Left cardiac atrium (tissue), 4 donors: ENCODE measurements at regions not wholly inside any gene's neighbourhood (a gene's known extent, or its start where the extent isn't known, plus 50 kb on each side); places are given as distances from the start of the nearest gene placed in this dataset.

ENCODE experiments used
- ATAC-seq, 2 donors: fragments of 200-7000 bp; cut with Tn5 transposase; one replicate each; pipeline ENCODE4 v1.9.1; 2020; ENCODE audit warnings: mild to moderate bottlenecking in 2 of 2, moderate library complexity in 2 of 2
- DNase-seq: peaks from one replicate; pipeline ENCODE4 v3.0.0-alpha.2; 2020
- intact Hi-C, 2 donors: fragments of 100-400 bp; cut with DNase I; formaldehyde crosslinking; loops; one replicate each; pipeline versions ENCODE4 v1.14.1 to v1.15.1; 2022 to 2023
- donor health status: DM: no; HTN: yes; CAD: no.
- donor health status: DM: no; HTN: yes; CAD: no; lungs with severe emphysema.
- donor health status: DM: yes; HTN: yes; CAD: no.
- donor health status: Dilated cardiomyopathy.

- intact Hi-C loops, result loop anchor here in 1 of 2 donors (10.0 kb wide), 1 partner anchor 454 kb away; no protein-coding TSS in a partner anchor
- ATAC-seq, result no peak
- no peak for DNase-seq
Measured at GRCh38 chr6:151671195-151671594, 136.3 kb upstream of the ESR1 start.

- intact Hi-C loops, result loop anchor here in 1 of 2 donors (10.0 kb wide), 1 partner anchor 450 kb away; no protein-coding TSS in a partner anchor
- ATAC-seq (no peak), DNase-seq (no peak)
Measured at GRCh38 chr6:151674578-151674977, 132.9 kb upstream of the ESR1 start.

DNA sequence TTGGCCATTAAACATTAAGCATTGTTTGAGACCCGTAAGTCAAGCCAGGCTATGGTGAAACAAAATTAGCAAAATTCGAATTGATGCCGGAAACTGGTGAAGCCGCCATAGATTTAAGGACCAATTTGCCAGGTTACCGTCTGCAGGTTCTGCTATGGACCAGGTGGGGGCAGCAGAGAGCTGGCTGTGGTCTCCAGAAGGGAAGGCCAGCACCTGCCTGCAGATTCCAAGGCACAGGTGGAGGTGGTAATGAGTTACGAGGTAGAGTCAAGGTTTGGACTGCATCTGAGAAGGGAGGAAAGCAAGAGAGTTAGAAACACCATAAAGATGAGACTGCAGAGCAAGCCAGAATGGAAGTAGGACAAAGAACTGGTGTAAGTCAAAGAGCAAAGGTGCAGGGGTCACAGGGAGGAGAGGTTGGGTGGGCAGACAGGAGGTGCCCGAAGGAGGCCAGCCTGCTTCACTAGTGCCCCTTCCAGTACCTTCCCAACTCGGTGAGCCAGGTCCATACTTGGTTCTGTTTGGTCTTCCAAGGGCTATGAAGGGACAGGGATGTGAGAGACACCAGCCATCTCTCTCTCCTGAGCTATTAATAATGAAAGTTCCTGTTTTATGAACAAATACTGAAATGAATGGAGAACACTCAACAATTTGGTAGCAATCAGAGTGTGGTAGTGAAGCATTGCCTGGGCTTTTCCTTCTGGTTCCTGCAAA is 131.6 kb upstream of the ESR1 start:
- DNase-seq (no peak), ATAC-seq (peak in 1 of 2 donors; percentile 54)
- intact Hi-C loops, result loop anchor here in 1 of 2 donors (10.0 kb wide), 1 partner anchor 449 kb away; no protein-coding TSS in a partner anchor

DNA sequence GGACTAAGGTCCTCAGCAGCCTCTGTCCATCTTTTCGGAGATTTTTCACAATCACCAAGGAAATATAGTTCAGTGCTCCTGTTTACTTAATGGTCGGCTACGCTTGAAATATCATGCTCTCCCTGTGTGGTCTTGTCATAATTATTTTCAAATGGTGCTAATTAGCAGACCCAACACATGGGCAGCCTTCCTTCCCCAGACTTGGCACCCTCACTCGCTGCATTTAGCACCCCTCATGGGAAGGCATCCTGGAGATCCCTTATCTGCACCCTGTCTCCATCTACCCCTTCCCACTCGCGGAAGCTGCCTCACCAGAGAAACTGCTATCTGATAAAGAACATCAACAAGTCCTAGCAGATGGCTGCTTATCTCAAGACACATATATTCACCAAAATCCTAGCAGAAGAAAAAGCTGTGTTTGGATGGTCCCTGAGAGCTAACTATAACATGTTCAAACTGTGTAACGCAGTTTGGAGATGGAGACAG is 131.0 kb upstream of the ESR1 start:
- intact Hi-C loops, result loop anchor here in 1 of 2 donors (10.0 kb wide), 1 partner anchor 448 kb away; no protein-coding TSS in a partner anchor
- DNase-seq (no peak), ATAC-seq (no peak)

DNA sequence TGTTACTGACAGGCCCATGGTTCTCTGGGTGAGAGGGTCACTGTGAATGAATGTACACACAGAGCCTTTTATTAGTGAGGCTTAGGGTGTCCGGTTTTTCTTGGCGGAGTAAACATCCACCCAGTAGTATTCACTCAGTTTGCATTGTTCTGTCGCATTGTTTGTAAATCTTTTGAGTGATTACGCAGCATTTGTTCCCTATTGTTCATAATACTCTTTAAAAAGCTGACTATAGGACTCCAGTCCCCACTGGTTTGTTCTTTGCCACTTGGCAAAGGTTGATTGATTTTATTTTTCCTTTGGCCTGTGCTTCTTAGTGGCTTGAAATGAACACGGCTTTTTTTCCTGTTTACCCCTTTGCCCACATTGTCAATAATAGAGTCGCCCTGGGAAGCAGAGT is 130.1 kb upstream of the ESR1 start:
- ATAC-seq, result no peak
- intact Hi-C loops, result loop anchor here in 1 of 2 donors (10.0 kb wide), 1 partner anchor 447 kb away; no protein-coding TSS in a partner anchor
- DNase-seq, result no peak

DNA sequence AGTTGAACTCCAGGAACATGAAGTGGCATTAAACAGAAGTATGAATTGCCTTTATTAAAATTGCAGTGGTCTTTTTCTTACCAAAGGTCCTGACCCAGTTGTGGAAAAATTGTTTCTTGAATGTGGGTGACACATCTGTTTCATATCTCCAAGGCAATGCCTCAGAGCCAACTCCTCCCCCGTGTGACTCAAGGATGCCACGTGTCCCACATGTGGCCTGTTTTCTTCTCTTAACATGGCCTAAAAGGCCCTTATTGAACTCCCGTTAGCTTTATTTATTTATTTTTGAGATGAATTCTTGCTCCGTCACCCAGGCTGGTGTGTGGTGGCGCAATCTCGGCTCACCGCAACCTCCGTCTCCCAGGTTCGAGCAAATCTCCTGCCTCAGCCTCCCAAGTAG is 128.4 kb upstream of the ESR1 start:
- peak; percentile 48 for DNase-seq
- peak; percentile 62 to 72 for ATAC-seq
- intact Hi-C loops, result loop anchor here in 1 of 2 donors (10.0 kb wide), 1 partner anchor 446 kb away; no protein-coding TSS in a partner anchor

- ATAC-seq, result no peak
- DNase-seq, result no peak
- intact Hi-C loops, result loop anchor here in 1 of 2 donors (10.0 kb wide), 1 partner anchor 445 kb away; no protein-coding TSS in a partner anchor
Measured at GRCh38 chr6:151679941-151680340, 127.5 kb upstream of the ESR1 start.

GRCh38 chr6:151680846-151681432 is 126.5 kb upstream of the ESR1 start:
- DNase-seq, result no peak
- intact Hi-C loops, result no loop called here
- no peak for ATAC-seq

DNA sequence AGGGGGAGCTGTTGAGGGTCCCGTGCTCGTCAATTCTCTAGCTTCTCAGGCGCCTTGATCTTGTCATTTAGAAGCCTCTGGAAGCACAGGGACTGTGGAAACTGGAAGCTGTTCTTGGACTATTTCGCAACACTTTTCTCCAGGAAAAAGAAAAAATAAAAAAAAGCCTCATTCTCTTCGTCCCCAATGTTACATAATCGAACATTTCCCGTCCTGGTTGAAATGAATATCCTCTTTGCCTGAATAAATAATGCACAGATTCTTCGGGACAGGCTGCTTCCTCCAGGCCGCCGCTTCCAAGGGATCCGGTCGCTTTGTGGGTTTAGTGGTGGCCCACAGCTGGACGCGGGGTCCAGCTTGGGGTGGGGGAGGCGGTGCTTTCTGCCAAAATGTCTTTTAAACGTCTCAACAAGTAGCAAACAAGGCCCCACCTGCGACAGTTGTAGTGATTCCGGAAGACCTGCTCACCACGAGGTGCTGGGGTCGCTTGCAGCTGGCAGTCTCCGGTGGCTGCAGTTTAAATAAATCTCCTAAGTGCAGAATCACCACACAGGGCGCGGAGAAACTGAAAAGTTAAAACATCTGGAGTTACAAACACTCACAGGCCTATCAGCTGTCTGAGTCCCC is 125.9 kb upstream of the ESR1 start:
- DNase-seq, result no peak
- ATAC-seq, result peak; percentile 33 to 56
- intact Hi-C loops, result no loop called here

- DNase-seq (no peak), ATAC-seq (no peak)
- intact Hi-C loops, result no loop called here
Measured at GRCh38 chr6:151682251-151682650, 125.2 kb upstream of the ESR1 start.

GRCh38 chr6:151682922-151683321 is 124.6 kb upstream of the ESR1 start:
- intact Hi-C loops, result no loop called here
- no peak for DNase-seq
- ATAC-seq, result no peak

DNA sequence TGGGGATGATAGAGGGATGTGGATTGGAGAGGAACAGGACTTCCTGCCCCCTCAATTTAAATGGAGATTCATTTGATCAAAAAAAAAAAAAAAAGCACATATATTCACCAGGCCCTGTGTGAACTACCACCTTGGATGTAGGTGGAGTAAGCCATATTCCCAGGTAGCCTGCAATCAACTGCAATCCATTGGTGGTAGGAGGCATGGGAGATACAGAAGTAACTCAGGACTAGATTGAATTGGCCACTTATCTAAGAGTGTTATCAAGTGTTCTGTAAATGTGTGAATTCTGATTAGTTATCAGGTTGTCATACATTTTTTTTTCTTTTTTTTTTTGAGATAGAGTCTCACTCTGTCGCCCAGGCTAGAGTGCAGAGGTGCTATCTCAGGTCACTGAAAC is 124.1 kb upstream of the ESR1 start:
- DNase-seq (no peak), ATAC-seq (no peak)
- intact Hi-C loops, result no loop called here

DNA sequence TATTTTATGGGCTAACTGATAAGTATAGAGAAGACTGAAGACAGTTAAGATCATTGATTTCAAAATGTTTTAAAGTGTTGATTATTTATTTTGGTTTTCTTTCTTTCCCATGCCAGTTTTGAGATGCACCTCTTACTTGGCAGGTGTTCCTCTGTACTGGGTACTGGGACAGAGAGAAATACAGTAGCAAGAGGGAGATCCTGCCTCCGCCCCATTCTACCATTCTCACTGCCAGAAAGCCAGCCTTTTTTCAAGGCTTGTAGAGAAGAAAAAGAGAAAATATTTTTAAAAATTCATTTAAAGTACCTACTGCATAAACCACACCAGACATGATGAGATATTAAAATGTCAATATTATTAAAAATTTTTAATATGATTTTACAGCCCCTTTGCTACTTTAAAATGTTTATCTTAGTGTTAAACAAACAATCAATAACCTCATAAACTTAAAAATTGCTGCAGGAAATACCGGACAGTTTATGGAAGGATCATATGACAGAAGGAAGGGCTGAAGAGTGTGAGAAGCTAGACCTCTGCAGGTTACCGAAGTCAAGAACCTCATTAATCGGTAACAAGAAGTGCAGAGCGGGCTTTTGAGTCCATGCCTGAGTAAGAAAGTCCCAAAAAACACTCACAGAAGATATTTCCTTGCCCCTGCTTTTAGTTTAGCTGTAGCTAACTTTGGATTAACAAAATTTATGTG is 117.8 kb upstream of the ESR1 start:
- peak in 1 of 2 donors; percentile 19 for ATAC-seq
- intact Hi-C loops, result no loop called here

DNA sequence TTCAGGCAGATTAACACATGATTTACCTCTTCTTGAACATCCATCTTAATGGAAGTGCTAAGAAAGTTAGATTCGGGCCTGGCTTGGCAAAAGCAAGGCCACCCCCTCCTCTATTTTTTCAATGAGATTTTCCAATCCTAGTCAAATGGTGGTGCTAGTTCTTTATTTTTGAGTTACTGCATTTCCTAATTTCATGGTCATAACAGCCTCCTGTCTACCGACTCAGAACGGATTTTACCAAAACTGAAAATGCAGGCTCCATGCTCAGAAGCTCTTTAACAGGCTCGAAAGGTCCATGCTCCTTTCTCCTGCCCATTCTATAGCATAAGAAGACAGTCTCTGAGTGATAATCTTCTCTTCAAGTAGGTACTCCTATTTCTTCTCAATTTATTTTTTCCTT is 117.2 kb upstream of the ESR1 start:
- peak; percentile 77 to 79 for ATAC-seq
- intact Hi-C loops, result no loop called here
- DNase-seq, result no peak

More for the DNA sequence above, 117.8 kb upstream of the ESR1 start:
- DNase-seq, result no peak

GRCh38 chr6:151690768-151691562 is 116.5 kb upstream of the ESR1 start:
- intact Hi-C loops, result no loop called here
- peak; percentile 61 to 83 for ATAC-seq
- no peak for DNase-seq

DNA sequence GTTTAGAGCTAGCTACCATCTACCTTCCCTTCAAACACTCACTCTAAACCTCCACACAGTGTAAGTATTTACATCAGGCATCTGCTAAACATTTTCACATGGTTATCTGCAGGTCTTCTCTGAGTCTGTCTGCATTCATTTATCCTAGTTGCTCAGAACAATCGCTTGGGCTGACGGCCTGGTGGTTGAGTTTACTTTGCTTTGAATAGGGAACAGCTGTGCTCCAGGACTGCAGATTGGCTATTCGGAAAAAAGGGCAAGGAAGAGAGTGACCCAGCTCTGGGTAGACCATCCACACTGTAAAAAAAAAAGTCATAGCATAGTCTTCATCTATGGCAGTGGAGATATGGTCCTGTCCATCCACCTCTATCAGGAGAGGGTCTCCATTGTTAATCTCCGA is 115.3 kb upstream of the ESR1 start:
- ATAC-seq (peak in 1 of 2 donors; percentile 32), DNase-seq (no peak)
- intact Hi-C loops, result no loop called here

DNA sequence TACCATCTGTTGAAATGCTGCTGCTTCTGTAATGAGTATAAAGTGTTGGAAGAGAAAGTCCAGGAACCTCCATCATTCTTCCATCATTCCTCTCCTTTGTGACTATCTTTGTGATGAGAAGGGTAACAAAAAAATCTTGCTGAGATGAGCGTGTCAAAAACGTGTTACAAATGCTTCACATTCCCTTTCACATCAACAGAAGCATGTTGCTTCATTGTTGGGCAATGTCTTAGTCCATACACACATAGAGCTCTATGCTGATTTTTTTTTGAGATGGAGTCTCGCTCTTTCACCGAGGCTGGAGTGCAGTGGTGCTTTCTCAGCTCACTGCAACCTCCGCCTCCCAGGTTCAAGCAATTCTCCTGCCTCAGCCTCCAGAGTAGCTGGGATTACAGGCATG is 114.1 kb upstream of the ESR1 start:
- ATAC-seq, result no peak

DNA sequence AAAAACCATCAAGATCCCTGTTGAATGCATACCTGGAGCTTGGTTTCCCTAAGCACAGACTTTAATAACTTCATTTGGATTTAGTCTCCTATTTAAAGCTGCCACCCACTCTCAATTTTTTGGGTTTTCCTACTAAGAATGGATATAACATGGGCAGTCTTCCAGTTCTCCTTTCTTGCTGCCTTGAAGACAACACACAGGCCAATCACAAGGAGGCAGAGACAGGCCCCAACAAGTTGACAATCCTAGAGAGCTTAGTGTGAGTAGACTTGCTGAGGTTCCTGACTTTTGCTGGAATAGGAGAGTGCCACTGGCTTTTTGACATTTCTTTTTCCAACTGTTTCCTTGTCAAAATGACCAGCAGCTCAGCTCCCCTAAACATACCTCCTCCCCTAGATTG is 112.3 kb upstream of the ESR1 start:
- DNase-seq (no peak), ATAC-seq (no peak)
- intact Hi-C loops, result no loop called here

More for the DNA sequence above, 114.1 kb upstream of the ESR1 start:
- intact Hi-C loops, result no loop called here
- no peak for DNase-seq
